ENCODE measurements at regions not wholly inside any gene's neighbourhood (a gene's known extent, or its start where the extent isn't known, plus 50 kb on each side); places are given as distances from the start of the nearest gene placed in this dataset.
"Not testable (repeated sequence)": the region's sequence is repeated elsewhere in the genome, so short reads cannot be mapped to it uniquely, and the experiment has no call there.

- not testable (repeated sequence) for ATAC-seq
These were observed 57.4 kb downstream of the FTHL17 start for GRCh38 chrX:31014474-31014873.

- TF ChIP-seq OSR1 (CRISPR knock-in tag; IDR thresholded peaks at IDR 0.05) (no peak), CREB5 (CRISPR knock-in tag; IDR thresholded peaks at IDR 0.05; ENCODE audit: low read depth) (no peak), ZC3H10 (CRISPR knock-in tag; IDR thresholded peaks at IDR 0.05) (no peak), ZFP30 (CRISPR knock-in tag; IDR thresholded peaks at IDR 0.05) (no peak), TSHZ2 (CRISPR knock-in tag; IDR thresholded peaks at IDR 0.05) (no peak), CSDC2 (CRISPR knock-in tag; IDR thresholded peaks at IDR 0.05) (no peak), ZFP3 (CRISPR knock-in tag; IDR thresholded peaks at IDR 0.05) (no peak), ZNF70 (CRISPR knock-in tag; IDR thresholded peaks at IDR 0.05) (no peak), ISL1 (CRISPR knock-in tag; IDR thresholded peaks at IDR 0.05) (no peak), SNAI2 (CRISPR knock-in tag; IDR thresholded peaks at IDR 0.05) (no peak), RARB (CRISPR knock-in tag; IDR thresholded peaks at IDR 0.05) (no peak)
- no peak for ATAC-seq
These were observed 59.3 kb downstream of the FTHL17 start for GRCh38 chrX:31012509-31013025.

- TF ChIP-seq PATZ1 (CRISPR knock-in tag; IDR thresholded peaks at IDR 0.05; ENCODE audit: borderline replicate concordance) (no peak), RARB (CRISPR knock-in tag; IDR thresholded peaks at IDR 0.05) (no peak), ZNF70 (CRISPR knock-in tag; IDR thresholded peaks at IDR 0.05) (no peak), ZFP3 (CRISPR knock-in tag; IDR thresholded peaks at IDR 0.05) (no peak)
- no peak for ATAC-seq
These were observed 64.5 kb downstream of the FTHL17 start for GRCh38 chrX:31007321-31007720.

- TF ChIP-seq SNAI2 (CRISPR knock-in tag; IDR thresholded peaks at IDR 0.05) (no peak), TOX (CRISPR knock-in tag; IDR thresholded peaks at IDR 0.05; ENCODE audit: borderline replicate concordance) (no peak), ZFP3 (CRISPR knock-in tag; IDR thresholded peaks at IDR 0.05) (no peak)
These were observed 65.8 kb downstream of the FTHL17 start for GRCh38 chrX:31006027-31006426.

GRCh38 chrX:30997411-30997810 is 74.4 kb downstream of the FTHL17 start:
- no peak for ATAC-seq
- TF ChIP-seq SNAI2 (CRISPR knock-in tag; IDR thresholded peaks at IDR 0.05) (no peak), PPARA (CRISPR knock-in tag; IDR thresholded peaks at IDR 0.05; ENCODE audit: borderline replicate concordance) (no peak), ZNF70 (CRISPR knock-in tag; IDR thresholded peaks at IDR 0.05) (no peak), RARB (CRISPR knock-in tag; IDR thresholded peaks at IDR 0.05) (no peak)

More at GRCh38 chrX:31006027-31006426, 65.8 kb downstream of the FTHL17 start:
- ATAC-seq, result no peak

GRCh38 chrX:30995705-30996104 is 76.1 kb downstream of the FTHL17 start:
- TF ChIP-seq CSRNP3 (CRISPR knock-in tag; IDR thresholded peaks at IDR 0.05) (no peak), CSDC2 (CRISPR knock-in tag; IDR thresholded peaks at IDR 0.05) (no peak), TCF4 (CRISPR knock-in tag; IDR thresholded peaks at IDR 0.05; ENCODE audit: borderline replicate concordance) (no peak)
- ATAC-seq, result no peak
